Spleen (tissue), 7 donors: ENCODE measurements at regions not wholly inside any gene's neighbourhood (a gene's known extent, or its start where the extent isn't known, plus 50 kb on each side); places are given as distances from the start of the nearest gene placed in this dataset.

Source experiments
- POLR2A ChIP-seq, 3 donors: fragments of 450-650 bp; IDR thresholded peaks; one replicate each; pipeline ENCODE4 v1.5.1; 2017; ENCODE audit warnings: antibody characterized with exemption in 3 of 3, mild to moderate bottlenecking in 1 of 3
- POLR2AphosphoS5 ChIP-seq, 3 donors: sonication (generic); formaldehyde crosslinking; IDR thresholded peaks; one replicate each; pipeline ENCODE4 v1.5.1; 2017; ENCODE audit warnings: antibody characterized with exemption in 3 of 3
- TF ChIP-seq, protein P1 (sequence below), 11 experiments: fragments of 200-600 bp in 7 of 11; fragments of 450-650 bp in 4 of 11; sonication (generic) in 4 of 11; IDR thresholded peaks in 8 of 11; conservative IDR thresholded peaks in 3 of 11; 1 replicate in 7 of 11; 2 replicates in 4 of 11; pipeline versions ENCODE4 v1.4.0 to v1.8.0; 2016 to 2021; ENCODE audit warnings: antibody characterized with exemption in 11 of 11, inconsistent platforms in 4 of 11, mild to moderate bottlenecking in 1 of 11
- donor health status: DM: no; HTN: no; CAD: no; lungs with moderate emphysema.
- donor health status: DM: no; HTN: no; CAD: no.
- donor health status: DM: no; HTN: no; CAD: no.

DNA sequence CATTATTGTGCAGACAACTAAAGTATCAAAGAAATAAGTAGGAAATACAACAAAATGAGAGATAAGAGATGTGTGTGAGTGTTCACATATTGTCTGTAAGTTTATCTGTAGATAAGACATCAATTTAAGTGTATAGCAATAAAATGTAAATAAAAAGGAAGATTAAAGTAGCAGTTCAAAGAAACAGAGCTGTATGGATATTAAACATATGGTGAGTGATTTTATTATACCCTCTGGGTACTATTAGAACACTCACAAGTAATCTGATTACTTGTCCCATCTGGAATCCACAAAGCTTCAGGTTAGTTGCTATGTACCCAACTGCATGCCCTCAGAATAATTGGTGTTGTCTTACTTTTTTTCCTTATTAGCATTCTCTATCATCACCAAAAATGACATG lies 747.9 kb upstream of the ADGRL3 start:
- TF ChIP-seq, protein P1, sequence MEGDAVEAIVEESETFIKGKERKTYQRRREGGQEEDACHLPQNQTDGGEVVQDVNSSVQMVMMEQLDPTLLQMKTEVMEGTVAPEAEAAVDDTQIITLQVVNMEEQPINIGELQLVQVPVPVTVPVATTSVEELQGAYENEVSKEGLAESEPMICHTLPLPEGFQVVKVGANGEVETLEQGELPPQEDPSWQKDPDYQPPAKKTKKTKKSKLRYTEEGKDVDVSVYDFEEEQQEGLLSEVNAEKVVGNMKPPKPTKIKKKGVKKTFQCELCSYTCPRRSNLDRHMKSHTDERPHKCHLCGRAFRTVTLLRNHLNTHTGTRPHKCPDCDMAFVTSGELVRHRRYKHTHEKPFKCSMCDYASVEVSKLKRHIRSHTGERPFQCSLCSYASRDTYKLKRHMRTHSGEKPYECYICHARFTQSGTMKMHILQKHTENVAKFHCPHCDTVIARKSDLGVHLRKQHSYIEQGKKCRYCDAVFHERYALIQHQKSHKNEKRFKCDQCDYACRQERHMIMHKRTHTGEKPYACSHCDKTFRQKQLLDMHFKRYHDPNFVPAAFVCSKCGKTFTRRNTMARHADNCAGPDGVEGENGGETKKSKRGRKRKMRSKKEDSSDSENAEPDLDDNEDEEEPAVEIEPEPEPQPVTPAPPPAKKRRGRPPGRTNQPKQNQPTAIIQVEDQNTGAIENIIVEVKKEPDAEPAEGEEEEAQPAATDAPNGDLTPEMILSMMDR (IDR thresholded peaks at IDR 0.05 in 8 of 11, conservative IDR thresholded peaks at IDR 0.05 in 3 of 11): no peak
- TF ChIP-seq POLR2A (IDR thresholded peaks at IDR 0.05): no peak
- no peak for TF ChIP-seq POLR2AphosphoS5 (IDR thresholded peaks at IDR 0.05)
